ENCODE measurements at regions not wholly inside any gene's neighbourhood (a gene's known extent, or its start where the extent isn't known, plus 50 kb on each side); places are given as distances from the start of the nearest gene placed in this dataset.

DNA sequence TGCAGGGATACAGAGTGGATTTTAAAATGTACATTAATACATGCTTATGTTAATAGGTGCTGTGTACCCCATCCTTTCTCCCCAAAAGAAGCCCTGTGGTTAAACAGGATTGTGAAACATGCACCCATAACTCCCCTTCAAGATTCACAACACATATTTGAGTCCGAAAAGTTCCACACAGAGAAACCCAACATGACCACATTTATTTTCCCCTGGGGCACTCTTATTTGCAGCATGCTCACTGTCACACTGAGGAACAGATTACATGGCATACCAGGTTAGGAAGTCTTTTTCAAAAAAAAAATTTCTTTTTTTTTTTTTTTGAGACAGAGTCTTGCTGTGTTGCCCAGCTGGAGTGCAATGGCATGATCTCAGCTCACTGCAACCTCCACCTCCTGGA lies 67.7 kb upstream of the COL5A2 start:
- no peak overlapping the region for H3K4me3 ChIP-seq (ENCODE audit: low read depth, low read length)
- TF ChIP-seq, protein P1, sequence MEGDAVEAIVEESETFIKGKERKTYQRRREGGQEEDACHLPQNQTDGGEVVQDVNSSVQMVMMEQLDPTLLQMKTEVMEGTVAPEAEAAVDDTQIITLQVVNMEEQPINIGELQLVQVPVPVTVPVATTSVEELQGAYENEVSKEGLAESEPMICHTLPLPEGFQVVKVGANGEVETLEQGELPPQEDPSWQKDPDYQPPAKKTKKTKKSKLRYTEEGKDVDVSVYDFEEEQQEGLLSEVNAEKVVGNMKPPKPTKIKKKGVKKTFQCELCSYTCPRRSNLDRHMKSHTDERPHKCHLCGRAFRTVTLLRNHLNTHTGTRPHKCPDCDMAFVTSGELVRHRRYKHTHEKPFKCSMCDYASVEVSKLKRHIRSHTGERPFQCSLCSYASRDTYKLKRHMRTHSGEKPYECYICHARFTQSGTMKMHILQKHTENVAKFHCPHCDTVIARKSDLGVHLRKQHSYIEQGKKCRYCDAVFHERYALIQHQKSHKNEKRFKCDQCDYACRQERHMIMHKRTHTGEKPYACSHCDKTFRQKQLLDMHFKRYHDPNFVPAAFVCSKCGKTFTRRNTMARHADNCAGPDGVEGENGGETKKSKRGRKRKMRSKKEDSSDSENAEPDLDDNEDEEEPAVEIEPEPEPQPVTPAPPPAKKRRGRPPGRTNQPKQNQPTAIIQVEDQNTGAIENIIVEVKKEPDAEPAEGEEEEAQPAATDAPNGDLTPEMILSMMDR (IDR thresholded peaks at IDR 0.05; ENCODE audit: insufficient read depth, low read length, missing control alignments), result no peak
- ChIA-PET CTCF (interaction anchor here (0.6 to 1.4 kb wide), 2 partner anchors 24 to 27 kb away, joined by 3 read pairs; no protein-coding TSS in a partner anchor), POLR2A (no interaction called here)
- DNase-seq (ENCODE audit: low read depth, low spot score), result no peak

DNA sequence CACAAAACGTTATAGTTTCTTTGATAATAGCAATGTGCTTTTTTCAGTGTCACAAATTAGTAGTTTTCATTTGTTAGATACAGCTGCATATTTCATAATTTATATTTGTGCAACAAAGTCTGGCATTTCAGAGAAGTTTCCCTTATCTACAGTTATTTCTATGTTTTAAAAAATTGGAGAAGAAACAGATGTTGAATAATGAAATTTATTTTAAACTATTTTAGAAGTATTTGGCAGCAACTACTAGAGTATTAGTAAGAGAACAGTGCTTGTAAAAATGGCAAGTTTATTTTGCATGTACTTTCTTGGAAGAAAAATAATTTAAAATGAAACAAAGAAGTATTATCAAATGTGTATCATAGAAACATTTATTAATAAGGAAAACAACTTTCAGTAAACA lies 68.6 kb upstream of the COL5A2 start:
- POLR2A ChIA-PET, result no interaction called here
- DNase-seq (ENCODE audit: low read depth, low spot score), result no peak
- H3K4me3 ChIP-seq (ENCODE audit: low read depth, low read length), result no peak overlapping the region
- CTCF ChIA-PET, result no interaction called here
- TF ChIP-seq, protein P1 (IDR thresholded peaks at IDR 0.05; ENCODE audit: insufficient read depth, low read length, missing control alignments), result no peak

DNA sequence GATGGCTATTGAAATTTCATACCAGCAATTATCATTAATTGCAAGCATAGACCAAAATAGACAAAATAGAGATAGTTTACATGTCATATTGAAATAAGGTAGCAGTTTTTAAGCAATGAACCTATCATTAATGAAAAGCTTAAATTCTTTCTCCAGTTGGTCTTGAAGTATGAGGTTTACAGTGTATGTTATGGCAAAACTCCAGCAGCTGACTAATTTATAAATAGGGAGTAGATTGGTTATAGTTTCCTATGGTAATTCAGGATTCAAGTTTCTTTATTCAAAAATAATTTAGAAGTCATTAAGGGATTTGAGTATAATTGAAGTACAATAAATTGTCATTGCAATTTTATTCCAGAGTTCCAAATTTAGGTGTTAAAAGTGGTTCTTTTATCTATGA lies 69.6 kb upstream of the COL5A2 start:
- DNase-seq (ENCODE audit: low read depth, low spot score), result no peak
- TF ChIP-seq, protein P1 (IDR thresholded peaks at IDR 0.05; ENCODE audit: insufficient read depth, low read length, missing control alignments), result no peak
- no peak overlapping the region for H3K4me3 ChIP-seq (ENCODE audit: low read depth, low read length)
- CTCF ChIA-PET, result no interaction called here
- POLR2A ChIA-PET, result interaction anchor here (0.6 kb wide), 1 partner anchor 37 kb away, joined by 3 read pairs; no protein-coding TSS in a partner anchor

DNA sequence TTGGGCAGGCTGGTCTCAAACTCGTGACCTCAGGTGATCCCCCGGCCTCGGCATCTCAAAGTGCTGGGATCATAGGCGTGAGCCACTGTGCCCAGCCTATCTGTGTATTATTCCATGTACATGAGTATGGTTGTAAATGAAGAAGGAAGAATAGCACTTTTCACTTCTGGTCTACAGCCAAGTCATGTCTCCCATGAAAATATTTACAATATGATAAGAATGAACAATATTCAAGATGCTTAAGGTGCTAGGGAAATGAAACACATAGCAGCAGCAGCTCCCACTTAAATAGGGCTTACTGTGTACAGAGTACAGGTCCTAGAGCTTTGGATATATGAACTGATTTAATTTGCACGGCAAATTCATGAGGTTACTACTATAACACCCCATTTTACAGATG lies 70.3 kb upstream of the COL5A2 start:
- DNase-seq (ENCODE audit: low read depth, low spot score), result no peak
- H3K4me3 ChIP-seq (ENCODE audit: low read depth, low read length), result no peak overlapping the region
- TF ChIP-seq, protein P1 (IDR thresholded peaks at IDR 0.05; ENCODE audit: insufficient read depth, low read length, missing control alignments), result no peak
- ChIA-PET POLR2A (no interaction called here), CTCF (no interaction called here)

DNA sequence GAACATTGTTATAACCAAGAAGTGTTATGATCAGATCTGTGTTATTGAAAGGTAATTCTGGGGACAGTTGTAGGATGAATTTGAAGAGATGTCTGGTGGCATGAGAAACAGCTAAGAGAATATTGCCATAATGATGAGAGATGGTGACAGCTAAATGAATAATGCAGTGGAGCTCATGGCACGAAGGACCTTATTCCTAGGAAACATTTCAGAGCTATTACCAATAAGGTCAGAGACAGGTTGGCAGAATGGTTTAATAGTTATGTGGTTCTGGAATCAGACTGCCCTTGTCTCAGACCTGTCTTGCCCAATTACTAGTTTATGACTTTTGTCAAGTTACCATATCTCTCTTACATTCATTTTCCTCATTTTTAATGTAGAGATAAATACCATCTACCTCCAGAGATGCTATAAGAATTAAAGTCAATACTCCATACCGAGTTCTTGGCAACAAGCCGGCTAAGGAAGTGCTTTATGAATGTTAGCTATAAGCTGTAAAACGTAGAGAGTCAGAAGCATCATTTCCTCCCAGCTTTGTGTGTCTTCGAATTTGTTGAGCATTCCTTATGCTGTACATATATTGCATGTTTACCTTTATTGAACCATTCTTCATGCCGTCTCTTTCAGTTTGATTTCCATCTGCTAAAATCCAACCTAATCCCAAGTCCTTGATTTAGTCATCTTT lies 73.6 kb upstream of the COL5A2 start:
- no peak for DNase-seq (ENCODE audit: low read depth, low spot score)
- TF ChIP-seq, protein P1 (IDR thresholded peaks at IDR 0.05; ENCODE audit: insufficient read depth, low read length, missing control alignments), result no peak
- ChIA-PET POLR2A (interaction anchor here (0.7 kb wide), 1 partner anchor 8 kb away, joined by 3 read pairs; no protein-coding TSS in a partner anchor), CTCF (interaction anchor here (0.9 kb wide), 1 partner anchor 157 kb away, joined by 3 read pairs; no protein-coding TSS in a partner anchor)
- H3K4me3 ChIP-seq (ENCODE audit: low read depth, low read length), result no peak overlapping the region

DNA sequence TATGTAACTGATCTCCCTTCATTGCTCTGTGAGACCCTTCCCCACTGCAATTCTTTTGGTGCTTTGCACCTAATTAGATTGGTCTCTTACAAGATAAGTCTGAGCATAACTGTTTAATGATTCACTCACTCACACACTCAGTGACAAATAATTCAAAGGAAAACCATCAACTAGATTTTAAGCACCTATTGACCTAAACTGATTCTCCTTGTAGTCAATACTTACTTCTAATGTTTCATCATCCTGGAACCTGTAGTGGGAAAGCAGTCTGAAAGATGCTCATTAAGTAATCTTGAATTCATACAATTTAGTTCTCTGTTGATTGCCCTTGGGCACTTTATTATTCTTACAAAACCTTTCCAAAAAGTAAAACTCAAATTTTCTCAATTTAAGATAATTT lies 74.3 kb upstream of the COL5A2 start:
- no peak for DNase-seq (ENCODE audit: low read depth, low spot score)
- no peak overlapping the region for H3K4me3 ChIP-seq (ENCODE audit: low read depth, low read length)
- CTCF ChIA-PET, result no interaction called here
- POLR2A ChIA-PET, result no interaction called here
- TF ChIP-seq, protein P1 (IDR thresholded peaks at IDR 0.05; ENCODE audit: insufficient read depth, low read length, missing control alignments), result no peak

Data from AG04449 (cell line).